HCT116 (cell line): ENCODE measurements at regions not wholly inside any gene's neighbourhood (a gene's known extent, or its start where the extent isn't known, plus 50 kb on each side); places are given as distances from the start of the nearest gene placed in this dataset.

Experiments
- CTCF ChIP-seq, 3 experiments: fragments of 200-600 bp in 1 of 3; sonication (generic) in 1 of 3; IDR thresholded peaks in 2 of 3; conservative IDR thresholded peaks in 1 of 3; 2 replicates each; pipeline ENCODE4 v1.5.1; 2012 to 2017; ENCODE audit warnings: low read depth in 2 of 3, low read length in 2 of 3, antibody characterized with exemption in 1 of 3, borderline replicate concordance in 1 of 3, control low read depth in 1 of 3, mild to moderate bottlenecking in 1 of 3, mixed read lengths in 1 of 3, mixed run types in 1 of 3, moderate library complexity in 1 of 3; ENCODE audit not compliant: insufficient read depth in 1 of 3
- FOSL1 ChIP-seq: IDR thresholded peaks from 2 replicates; pipeline ENCODE4 v1.6.1; 2012; ENCODE audit warnings: low read depth
- REST ChIP-seq: IDR thresholded peaks from 2 replicates; pipeline ENCODE4 v1.6.1; 2012; ENCODE audit warnings: low read depth
- YY1 ChIP-seq: IDR thresholded peaks from 2 replicates; pipeline ENCODE4 v1.6.1; 2011; ENCODE audit warnings: low read length, low read depth, moderate library complexity, mild to moderate bottlenecking; ENCODE audit not compliant: insufficient replicate concordance; ENCODE audit errors: extremely low read depth

GRCh38 chr3:177281292-177282118 lies 84.2 kb upstream of the TBL1XR1 start:
- TF ChIP-seq YY1 (no peak), CTCF (IDR thresholded peaks at IDR 0.05 in 2 of 3, conservative IDR thresholded peaks at IDR 0.05 in 1 of 3; ENCODE audit: borderline replicate concordance in 1 of 3, insufficient read depth in 1 of 3, low read depth in 2 of 3, low read length in 2 of 3) (no peak), REST (no peak), FOSL1 (no peak)
